Spinal cord (tissue), 9 donors: ENCODE measurements at regions not wholly inside any gene's neighbourhood (a gene's known extent, or its start where the extent isn't known, plus 50 kb on each side); places are given as distances from the start of the nearest gene placed in this dataset.

ENCODE experiments used
- DNase-seq, 6 donors: peaks; one replicate each; pipeline versions ENCODE4 v3.0.0 to v3.0.0-alpha.2; 2013 to 2015; ENCODE audit warnings: low spot score in 6 of 6, low read depth in 4 of 6
- H3K27ac ChIP-seq: one replicate; pipeline ENCODE4 v1.5.1; 2013; ENCODE audit warnings: low read depth, low read length, control low read depth
- H3K27me3 ChIP-seq: one replicate; pipeline ENCODE4 v1.6.1; 2013; ENCODE audit warnings: low read length; ENCODE audit not compliant: control insufficient read depth, insufficient read depth
- H3K36me3 ChIP-seq: one replicate; pipeline ENCODE4 v1.6.1; 2013; ENCODE audit warnings: low read length; ENCODE audit not compliant: control insufficient read depth, insufficient read depth
- H3K4me1 ChIP-seq: one replicate; pipeline ENCODE4 v1.6.1; 2013; ENCODE audit warnings: low read length; ENCODE audit not compliant: control insufficient read depth, insufficient read depth
- H3K4me3 ChIP-seq: one replicate; pipeline ENCODE4 v1.5.1; 2013; ENCODE audit warnings: low read depth, low read length, control low read depth
- H3K9me3 ChIP-seq: one replicate; pipeline ENCODE4 v1.6.1; 2013; ENCODE audit warnings: low read length; ENCODE audit not compliant: control insufficient read depth, insufficient read depth
- WGBS: methylation state at CpG from one replicate; pipeline ENCODE4 v1.1.5; 2013; ENCODE audit warnings: missing lambda C conversion rate; ENCODE audit not compliant: insufficient coverage; 5-methylcytosine and 5-hydroxymethylcytosine counted together
- donor health status: healthy.

DNA sequence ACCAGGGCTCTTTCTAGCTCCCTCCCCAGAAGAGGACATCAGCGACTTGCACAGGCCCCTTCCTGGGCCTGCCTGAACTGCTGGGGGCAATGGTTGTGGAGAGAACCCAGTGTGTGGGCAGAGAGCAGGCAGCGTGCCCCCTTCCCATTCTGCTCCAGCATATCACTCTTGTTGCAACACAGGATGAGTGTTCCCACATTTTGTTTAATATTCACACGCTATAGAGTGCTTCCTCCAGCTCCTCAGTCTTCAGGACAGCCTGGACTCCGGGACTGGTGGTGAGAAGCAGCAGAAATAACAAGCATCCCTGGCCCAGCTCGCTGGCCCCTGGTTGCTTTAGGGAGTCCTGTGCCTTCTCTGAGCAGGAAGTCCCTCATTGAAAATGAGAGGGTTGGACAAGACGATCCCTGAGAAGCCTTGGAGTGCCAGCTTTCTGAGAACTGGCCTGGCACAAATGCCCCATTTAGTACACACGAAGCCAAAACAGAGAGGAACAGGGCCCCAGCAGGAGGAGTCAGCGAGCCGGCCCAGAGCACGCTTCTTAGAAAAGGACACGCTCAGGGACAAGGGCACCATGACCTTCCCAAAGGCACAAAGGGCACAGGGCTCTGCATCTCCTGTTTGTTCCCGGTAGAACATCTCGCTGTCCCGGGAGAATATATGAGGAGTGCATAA lies 84.2 kb upstream of the FOXC1 start:
- DNase-seq, result peak in 1 of 6 donors; percentile 60
- 66% methylated on average over 12 of the region's 14 CpGs for WGBS
- H3K27ac ChIP-seq, result peak overlapping the region; percentile 84

DNA sequence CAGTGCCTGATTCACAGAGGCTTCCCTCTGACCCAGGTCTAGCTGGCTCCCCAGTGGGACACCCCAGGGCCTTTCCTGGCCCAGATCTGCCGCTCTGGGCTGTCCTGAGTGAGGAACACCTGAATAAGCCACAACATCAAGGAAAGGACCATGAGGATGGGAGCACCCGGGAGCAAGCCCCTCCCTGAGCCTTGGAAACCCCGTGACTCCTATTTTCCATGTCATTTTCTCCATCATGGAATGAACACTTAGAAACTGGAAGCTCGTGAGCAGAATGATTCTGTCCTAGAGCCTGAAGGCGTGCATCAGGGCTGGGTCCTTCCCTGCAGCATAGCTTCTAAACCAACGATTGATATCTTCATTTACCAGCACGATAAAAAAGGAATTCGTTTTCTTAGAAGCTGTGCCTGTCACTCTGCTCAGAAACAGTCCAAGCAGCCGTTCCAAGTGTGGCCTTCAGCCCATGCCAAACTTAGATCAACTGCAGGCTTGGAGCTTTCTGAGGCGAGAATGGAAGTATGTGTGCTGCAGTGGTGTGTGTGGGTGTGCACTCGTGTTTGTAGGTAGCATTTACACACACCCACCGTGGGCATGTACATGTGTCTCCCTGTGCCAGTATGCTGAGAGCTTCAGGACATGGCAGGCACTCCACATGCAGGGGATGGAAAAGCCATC lies 83.2 kb upstream of the FOXC1 start:
- Histone ChIP-seq H3K4me1 (peaks cover 42% of the 10 kb centered on the region), H3K4me3 (no peak overlapping the region)

More for the DNA sequence above, 84.2 kb upstream of the FOXC1 start:
- Histone ChIP-seq H3K4me1 (peaks cover 42% of the 10 kb centered on the region), H3K4me3 (no peak overlapping the region), H3K9me3 (no peaks in the 10 kb centered on the region), H3K36me3 (no peaks in the 10 kb centered on the region), H3K27me3 (peaks cover 4% of the 10 kb centered on the region)

DNA sequence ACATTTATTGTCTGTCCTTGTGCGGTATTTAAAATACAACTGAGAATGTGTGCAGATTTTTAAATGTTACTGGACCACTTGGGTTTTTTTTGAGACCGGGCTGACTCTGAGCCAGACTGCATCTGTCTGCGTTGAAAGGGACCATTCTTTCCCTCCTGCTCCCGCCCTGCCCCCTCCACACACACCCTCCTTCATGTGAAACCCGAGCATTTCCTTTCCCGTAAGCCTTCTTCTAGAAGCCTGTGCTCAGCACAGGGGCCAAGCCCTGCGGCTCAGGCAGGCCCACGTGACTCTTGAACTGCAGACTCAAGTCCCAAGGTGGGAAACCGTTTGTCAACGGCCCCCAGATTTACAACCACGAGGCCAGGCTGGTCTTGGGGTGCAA lies 82.7 kb upstream of the FOXC1 start:
- peak; percentile 48 to 90 (median 67) for DNase-seq
- Histone ChIP-seq H3K4me3 (no peak overlapping the region), H3K9me3 (no peaks in the 10 kb centered on the region), H3K27me3 (peaks cover 4% of the 10 kb centered on the region), H3K27ac (peak overlapping the region; percentile 84), H3K4me1 (peaks cover 42% of the 10 kb centered on the region), H3K36me3 (no peaks in the 10 kb centered on the region)
- 6% methylated on average over 11 of the region's 11 CpGs for WGBS

More for the DNA sequence above, 83.2 kb upstream of the FOXC1 start:
- Histone ChIP-seq H3K27me3 (peaks cover 4% of the 10 kb centered on the region), H3K9me3 (no peaks in the 10 kb centered on the region), H3K27ac (peak overlapping the region; percentile 84), H3K36me3 (no peaks in the 10 kb centered on the region)
- peak in 5 of 6 donors; percentile 22 to 84 (median 53) for DNase-seq
- 39% methylated on average over 9 of the region's 12 CpGs for WGBS

DNA sequence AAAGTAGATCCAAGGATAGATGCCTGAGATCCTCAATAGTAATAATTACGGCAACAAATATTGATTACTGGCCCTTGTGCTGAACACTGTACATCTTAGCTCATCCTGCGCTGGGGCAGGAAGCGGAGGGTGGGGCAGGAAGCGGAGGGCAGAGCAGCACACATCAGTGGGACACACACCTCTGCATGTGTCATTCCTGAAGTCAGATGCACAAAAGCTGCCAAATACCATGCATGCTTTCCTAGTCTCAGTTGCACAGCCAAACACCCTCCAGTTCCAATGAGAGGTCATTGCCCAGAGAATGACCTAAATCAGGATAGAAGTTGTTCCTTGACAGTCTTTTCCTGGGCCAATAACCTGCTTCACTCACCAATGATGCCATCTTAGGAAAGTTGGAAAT lies 74.4 kb upstream of the FOXC1 start:
- H3K4me3 ChIP-seq, result no peak overlapping the region
- H3K27me3 ChIP-seq, result no peaks in the 10 kb centered on the region
- H3K27ac ChIP-seq, result no peak overlapping the region
- H3K4me1 ChIP-seq, result no peaks in the 10 kb centered on the region
- 97% methylated on average over 4 of the region's 4 CpGs for WGBS
- H3K9me3 ChIP-seq, result no peaks in the 10 kb centered on the region
- H3K36me3 ChIP-seq, result no peaks in the 10 kb centered on the region
- DNase-seq, result no peak

DNA sequence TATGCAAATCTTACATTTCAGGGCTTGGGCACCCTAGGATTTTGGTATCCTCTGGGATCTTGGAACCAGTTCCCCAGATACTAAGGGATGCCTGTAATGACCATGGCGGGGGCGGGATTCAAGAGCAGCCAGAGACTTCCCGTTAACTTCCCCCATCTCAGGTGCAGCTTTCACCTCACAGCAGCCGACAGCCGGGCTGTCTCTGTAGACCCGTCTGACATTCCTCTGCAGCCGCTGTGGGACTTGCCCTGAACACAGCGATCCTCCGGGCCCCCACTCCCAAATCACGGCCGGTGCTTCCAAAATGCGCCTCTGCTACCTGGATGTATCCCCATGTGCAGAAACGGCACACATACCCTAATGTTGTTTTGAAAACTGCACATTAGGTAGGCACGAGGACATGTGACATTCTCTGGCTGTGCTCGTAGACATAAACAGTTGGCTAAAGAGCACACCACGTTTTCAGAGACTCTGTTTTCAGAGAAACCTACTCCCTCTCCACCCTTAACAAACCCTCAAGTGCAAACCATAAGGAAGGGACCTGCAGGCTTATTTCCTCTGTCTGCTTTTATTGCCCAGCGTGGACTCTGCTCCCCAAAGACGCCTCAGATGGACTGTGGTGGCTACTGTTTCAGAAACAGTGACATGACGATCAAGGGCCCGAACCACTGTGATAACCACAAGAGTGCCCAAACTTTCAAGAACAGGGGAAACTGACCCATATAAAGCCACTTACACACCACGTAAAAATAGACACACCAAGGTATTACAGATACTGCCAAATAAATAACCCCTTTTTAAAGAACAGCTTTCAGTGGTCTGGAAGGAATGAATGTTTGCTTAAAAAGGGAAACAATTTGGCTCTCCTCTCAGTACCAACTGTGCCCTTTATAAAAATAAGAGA lies 72.9 kb upstream of the FOXC1 start:
- no peak for DNase-seq
- H3K4me1 ChIP-seq, result no peaks in the 10 kb centered on the region
- H3K9me3 ChIP-seq, result no peaks in the 10 kb centered on the region
- no peak overlapping the region for H3K27ac ChIP-seq
- no peaks in the 10 kb centered on the region for H3K36me3 ChIP-seq
- no peak overlapping the region for H3K4me3 ChIP-seq
- H3K27me3 ChIP-seq, result no peaks in the 10 kb centered on the region
- WGBS, result 83% methylated on average over 20 of the region's 21 CpGs

DNA sequence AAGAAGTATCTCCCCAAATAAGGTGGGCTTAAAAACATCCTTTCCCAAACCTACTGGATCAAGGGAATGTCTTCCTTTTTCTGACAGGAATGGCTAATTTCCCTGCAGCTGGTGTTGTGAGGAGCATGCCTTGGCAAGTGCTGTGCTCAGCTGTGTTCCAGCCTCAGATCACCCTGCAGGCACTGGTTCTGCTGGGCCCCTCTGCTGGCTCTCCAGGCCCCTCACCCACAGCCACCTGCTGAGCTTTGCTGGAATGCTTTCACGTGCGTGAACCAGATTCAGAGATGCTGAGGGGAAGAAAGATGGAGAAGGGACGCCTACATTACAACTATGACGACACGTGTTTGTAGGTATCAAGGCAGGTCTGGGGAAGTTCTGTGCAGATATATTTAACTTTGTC lies 71.3 kb upstream of the FOXC1 start:
- no peak for DNase-seq
- Histone ChIP-seq H3K36me3 (no peaks in the 10 kb centered on the region), H3K27me3 (no peaks in the 10 kb centered on the region), H3K4me3 (no peak overlapping the region), H3K27ac (no peak overlapping the region), H3K9me3 (no peaks in the 10 kb centered on the region), H3K4me1 (no peaks in the 10 kb centered on the region)
- no CpG with 5 or more reads among the region's 5 CpGs for WGBS

DNA sequence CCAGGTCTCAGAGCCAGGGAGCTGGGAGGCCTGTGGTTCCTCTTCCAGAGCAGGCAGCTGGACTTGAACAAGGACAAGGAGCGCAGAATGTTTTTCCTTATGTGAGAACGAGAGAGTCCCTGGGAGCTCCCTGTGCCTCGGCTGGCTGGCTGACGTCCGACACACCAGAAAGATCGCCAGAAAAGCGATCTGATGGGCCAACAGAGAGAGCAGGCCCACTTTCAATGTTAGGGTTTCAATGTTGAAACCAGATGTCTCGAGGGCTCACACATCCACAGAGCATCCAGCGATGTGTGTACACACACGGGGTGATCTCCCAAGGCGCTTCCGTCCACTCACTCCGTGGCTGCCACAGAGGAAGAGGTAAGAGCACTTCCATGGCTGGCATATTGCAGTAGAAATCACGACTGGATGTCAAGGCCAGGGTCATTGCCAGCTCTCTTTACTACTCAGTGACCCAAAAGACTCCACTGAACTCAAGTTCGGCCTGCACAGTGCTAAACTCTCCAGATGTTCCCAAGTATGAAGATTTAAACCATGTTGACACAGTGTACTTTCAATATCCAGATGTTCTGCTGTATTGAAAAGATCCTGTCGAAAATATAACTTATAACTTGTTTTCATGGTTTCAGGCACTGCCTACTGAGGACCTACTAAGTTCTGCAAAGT lies 70.8 kb upstream of the FOXC1 start:
- H3K4me3 ChIP-seq, result no peak overlapping the region
- no peak overlapping the region for H3K27ac ChIP-seq
- H3K36me3 ChIP-seq, result no peaks in the 10 kb centered on the region
- DNase-seq, result no peak
- WGBS, result 81% methylated on average over 14 of the region's 16 CpGs
- no peaks in the 10 kb centered on the region for H3K9me3 ChIP-seq
- no peaks in the 10 kb centered on the region for H3K27me3 ChIP-seq
- H3K4me1 ChIP-seq, result no peaks in the 10 kb centered on the region

DNA sequence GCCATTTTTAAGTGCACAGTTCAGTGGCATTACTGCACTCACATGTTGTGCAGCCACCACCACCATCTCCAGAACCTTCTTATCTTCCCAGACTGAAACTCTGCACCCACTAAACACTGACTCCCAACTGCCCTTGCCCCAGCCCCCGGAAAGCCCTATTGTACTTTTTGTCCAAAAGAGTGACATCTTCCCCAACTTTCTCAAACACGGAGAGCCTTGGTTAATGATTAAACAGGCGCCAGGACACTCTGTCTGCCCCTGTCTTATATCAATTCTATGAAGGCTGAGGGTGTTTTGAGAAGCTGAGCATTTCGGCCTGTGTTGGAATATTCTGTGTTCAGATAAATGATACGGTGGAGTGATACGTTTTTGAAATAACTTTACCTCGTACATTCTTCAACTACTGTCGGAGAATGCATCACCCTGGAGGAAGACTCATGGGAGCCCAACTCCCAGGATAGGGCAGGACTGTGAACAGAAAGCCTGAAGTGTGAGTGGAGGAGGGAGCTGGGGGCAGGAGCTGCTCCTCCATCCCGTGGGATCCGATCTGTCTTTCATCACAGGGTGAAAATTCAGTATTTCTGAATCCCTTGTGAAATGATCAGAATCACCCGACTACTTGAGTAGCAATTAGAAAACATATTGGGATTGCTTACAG lies 68.7 kb upstream of the FOXC1 start:
- no peak for DNase-seq
- Histone ChIP-seq H3K27ac (no peak overlapping the region), H3K4me1 (no peaks in the 10 kb centered on the region), H3K9me3 (no peaks in the 10 kb centered on the region), H3K4me3 (no peak overlapping the region), H3K27me3 (no peaks in the 10 kb centered on the region), H3K36me3 (no peaks in the 10 kb centered on the region)
- WGBS, result 82% methylated on average over 3 of the region's 11 CpGs

DNA sequence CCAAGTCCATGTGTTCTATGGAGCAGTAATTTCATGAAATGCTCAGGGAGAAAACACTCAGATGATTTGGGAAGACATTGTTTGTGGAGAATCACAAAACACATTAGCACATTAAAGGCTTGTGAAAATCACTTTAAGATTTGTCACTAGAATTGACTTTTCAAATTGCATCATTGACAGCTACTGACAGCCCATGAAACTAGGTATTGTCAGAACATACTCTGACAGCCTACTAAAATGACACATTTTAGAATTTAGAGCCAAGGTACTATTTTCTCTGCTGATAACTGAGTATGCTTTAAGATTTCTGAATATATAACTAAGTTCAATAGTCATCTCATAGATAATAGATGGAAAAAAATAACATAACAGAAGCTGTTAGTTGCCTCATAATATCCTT lies 67.4 kb upstream of the FOXC1 start:
- Histone ChIP-seq H3K4me1 (no peaks in the 10 kb centered on the region), H3K27me3 (no peaks in the 10 kb centered on the region), H3K9me3 (no peaks in the 10 kb centered on the region), H3K36me3 (no peaks in the 10 kb centered on the region), H3K27ac (no peak overlapping the region), H3K4me3 (no peak overlapping the region)
- no peak for DNase-seq
